GM12878 (cell line): ENCODE measurements at regions not wholly inside any gene's neighbourhood (a gene's known extent, or its start where the extent isn't known, plus 50 kb on each side); places are given as distances from the start of the nearest gene placed in this dataset.

ENCODE experiments used
- ELK1 ChIP-seq: IDR thresholded peaks from 2 replicates; pipeline ENCODE4 v1.6.1; 2012; ENCODE audit warnings: low read depth, low read length, improper control_type of control experiment
- ESRRA ChIP-seq: IDR thresholded peaks from 2 replicates; pipeline ENCODE4 v1.6.1; 2012; ENCODE audit warnings: mild to moderate bottlenecking, low read length, improper control_type of control experiment
- GATAD2B ChIP-seq: fragments of 450-650 bp; conservative IDR thresholded peaks from 2 replicates; pipeline ENCODE4 v1.6.1; 2017; ENCODE audit warnings: low read depth, mild to moderate bottlenecking, moderate library complexity
- MEF2A ChIP-seq: IDR thresholded peaks from 2 replicates; pipeline ENCODE4 v1.6.1; 2011; ENCODE audit warnings: low read depth, mild to moderate bottlenecking, low read length, moderate library complexity; ENCODE audit not compliant: insufficient read depth
- SREBF1 ChIP-seq: IDR thresholded peaks from 2 replicates; pipeline ENCODE4 v1.6.1; 2012; ENCODE audit warnings: mild to moderate bottlenecking, low read length
- TARDBP ChIP-seq: IDR thresholded peaks from 2 replicates; pipeline ENCODE4 v1.6.1; 2016; ENCODE audit warnings: borderline replicate concordance
- TCF12 ChIP-seq: IDR thresholded peaks from 2 replicates; pipeline ENCODE4 v1.6.1; 2011; ENCODE audit warnings: low read depth, mild to moderate bottlenecking, low read length
- USF2 ChIP-seq: IDR thresholded peaks from 2 replicates; pipeline ENCODE4 v1.6.1; 2011; ENCODE audit warnings: low read depth, low read length, improper control_type of control experiment, borderline replicate concordance
- ZNF24 ChIP-seq: fragments of 450-650 bp; IDR thresholded peaks from 2 replicates; pipeline ENCODE4 v1.6.1; 2017; ENCODE audit warnings: antibody characterized with exemption, mild to moderate bottlenecking

- peak; percentile 39; the same call in 1 of the 2 replicates for TF ChIP-seq TCF12
- TF ChIP-seq ZNF24, result no peak
- TF ChIP-seq SREBF1, result no peak
- no peak for TF ChIP-seq ELK1
- no peak; the same call in 1 of the 2 replicates for TF ChIP-seq ESRRA
- no peak for TF ChIP-seq USF2
- TF ChIP-seq TARDBP, result no peak
- no peak; the same call in 1 of the 2 replicates for TF ChIP-seq GATAD2B
- peak; percentile 76 for TF ChIP-seq MEF2A
These were observed 161.5 kb downstream of the KATNAL1 start (continued) for GRCh38 chr13:30145709-30146367.
